Astrocyte of the spinal cord (primary cell): ENCODE measurements at regions not wholly inside any gene's neighbourhood (a gene's known extent, or its start where the extent isn't known, plus 50 kb on each side); places are given as distances from the start of the nearest gene placed in this dataset.

Source experiments
- DNase-seq: peaks from one replicate; pipeline ENCODE4 v3.0.0; 2011; ENCODE audit warnings: low read depth, low spot score
- H3K4me3 ChIP-seq: 2 replicates; pipeline ENCODE4 v1.5.1; 2011; ENCODE audit warnings: low read depth, mild to moderate bottlenecking, low read length, moderate library complexity
- in situ Hi-C: cut with HindIII; loops from 2 replicates; pipeline ENCODE4 v1.10.0; 2017; ENCODE audit warnings: low sequenced_read_pairs
- TF ChIP-seq, protein P1 (sequence below): IDR thresholded peaks from 2 replicates; pipeline ENCODE4 v1.5.1; 2012; ENCODE audit warnings: low read depth, mild to moderate bottlenecking, low read length, inconsistent platforms

DNA sequence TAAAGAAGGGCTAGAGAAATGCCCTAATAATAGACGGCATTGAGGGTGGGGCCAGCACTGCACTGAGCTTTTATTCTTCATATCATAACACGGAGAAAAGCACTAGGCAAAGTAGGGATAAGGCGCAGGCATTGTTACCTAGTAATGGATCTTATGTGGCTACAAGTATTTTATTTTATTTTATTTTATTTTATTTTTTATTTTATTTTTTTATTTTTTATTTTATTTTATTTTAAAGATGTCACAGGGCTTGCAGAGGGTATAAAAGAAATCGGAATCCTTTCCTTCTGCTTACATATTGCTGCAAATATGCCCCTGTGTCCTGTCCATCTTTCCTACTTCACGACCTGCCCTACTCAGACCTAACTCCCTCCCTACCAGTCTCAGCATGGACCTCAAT, 452.0 kb upstream of the KIRREL3 start:
- DNase-seq: no peak
- H3K4me3 ChIP-seq: no peak overlapping the region
- in situ Hi-C loops: no loop called here
- TF ChIP-seq, protein P1, sequence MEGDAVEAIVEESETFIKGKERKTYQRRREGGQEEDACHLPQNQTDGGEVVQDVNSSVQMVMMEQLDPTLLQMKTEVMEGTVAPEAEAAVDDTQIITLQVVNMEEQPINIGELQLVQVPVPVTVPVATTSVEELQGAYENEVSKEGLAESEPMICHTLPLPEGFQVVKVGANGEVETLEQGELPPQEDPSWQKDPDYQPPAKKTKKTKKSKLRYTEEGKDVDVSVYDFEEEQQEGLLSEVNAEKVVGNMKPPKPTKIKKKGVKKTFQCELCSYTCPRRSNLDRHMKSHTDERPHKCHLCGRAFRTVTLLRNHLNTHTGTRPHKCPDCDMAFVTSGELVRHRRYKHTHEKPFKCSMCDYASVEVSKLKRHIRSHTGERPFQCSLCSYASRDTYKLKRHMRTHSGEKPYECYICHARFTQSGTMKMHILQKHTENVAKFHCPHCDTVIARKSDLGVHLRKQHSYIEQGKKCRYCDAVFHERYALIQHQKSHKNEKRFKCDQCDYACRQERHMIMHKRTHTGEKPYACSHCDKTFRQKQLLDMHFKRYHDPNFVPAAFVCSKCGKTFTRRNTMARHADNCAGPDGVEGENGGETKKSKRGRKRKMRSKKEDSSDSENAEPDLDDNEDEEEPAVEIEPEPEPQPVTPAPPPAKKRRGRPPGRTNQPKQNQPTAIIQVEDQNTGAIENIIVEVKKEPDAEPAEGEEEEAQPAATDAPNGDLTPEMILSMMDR: no peak

GRCh38 chr11:127451861-127452260, 451.3 kb upstream of the KIRREL3 start:
- TF ChIP-seq, protein P1: no peak
- no peak for DNase-seq
- in situ Hi-C loops: no loop called here
- H3K4me3 ChIP-seq: no peak overlapping the region

GRCh38 chr11:127448101-127448500, 447.5 kb upstream of the KIRREL3 start:
- TF ChIP-seq, protein P1: no peak
- H3K4me3 ChIP-seq: no peak overlapping the region
- no peak for DNase-seq
- in situ Hi-C loops: no loop called here

- in situ Hi-C loops: no loop called here
- no peak for DNase-seq
- TF ChIP-seq, protein P1: no peak
- no peak overlapping the region for H3K4me3 ChIP-seq
Observed at GRCh38 chr11:127445476-127445875, 444.9 kb upstream of the KIRREL3 start.

DNA sequence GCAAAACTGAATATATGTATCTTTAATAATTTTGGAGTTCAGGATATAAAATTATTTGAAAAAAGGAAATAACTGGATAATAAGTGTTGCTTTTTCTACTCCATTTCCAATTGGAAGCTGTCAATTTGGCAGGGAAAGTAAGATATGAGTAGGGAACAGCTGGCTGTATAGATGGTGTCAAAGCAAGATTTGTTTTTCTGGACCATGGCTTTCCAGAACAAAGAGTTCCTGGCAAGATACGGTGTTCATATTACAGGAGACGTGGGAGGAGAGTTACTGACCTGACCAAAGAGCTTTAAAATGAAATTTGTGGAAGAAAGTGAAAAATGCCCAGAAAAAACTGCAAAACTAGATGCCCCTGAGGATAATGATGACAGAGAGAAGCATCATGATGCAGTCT, 442.7 kb upstream of the KIRREL3 start:
- no peak for DNase-seq
- H3K4me3 ChIP-seq: no peak overlapping the region
- TF ChIP-seq, protein P1: no peak
- in situ Hi-C loops: no loop called here

GRCh38 chr11:127440616-127441015, 440.0 kb upstream of the KIRREL3 start:
- no peak for DNase-seq
- in situ Hi-C loops: no loop called here
- TF ChIP-seq, protein P1: no peak
- no peak overlapping the region for H3K4me3 ChIP-seq

GRCh38 chr11:127425281-127425680, 424.7 kb upstream of the KIRREL3 start:
- no peak overlapping the region for H3K4me3 ChIP-seq
- in situ Hi-C loops: no loop called here
- DNase-seq: no peak
- TF ChIP-seq, protein P1: no peak
